Inferior parietal cortex (tissue), 1 donor: ENCODE measurements at regions not wholly inside any gene's neighbourhood (a gene's known extent, or its start where the extent isn't known, plus 50 kb on each side); places are given as distances from the start of the nearest gene placed in this dataset.

Experiments
- DNase-seq: peaks from one replicate; pipeline ENCODE4 v3.0.0-alpha.2; 2016; ENCODE audit errors: extremely low spot score

DNA sequence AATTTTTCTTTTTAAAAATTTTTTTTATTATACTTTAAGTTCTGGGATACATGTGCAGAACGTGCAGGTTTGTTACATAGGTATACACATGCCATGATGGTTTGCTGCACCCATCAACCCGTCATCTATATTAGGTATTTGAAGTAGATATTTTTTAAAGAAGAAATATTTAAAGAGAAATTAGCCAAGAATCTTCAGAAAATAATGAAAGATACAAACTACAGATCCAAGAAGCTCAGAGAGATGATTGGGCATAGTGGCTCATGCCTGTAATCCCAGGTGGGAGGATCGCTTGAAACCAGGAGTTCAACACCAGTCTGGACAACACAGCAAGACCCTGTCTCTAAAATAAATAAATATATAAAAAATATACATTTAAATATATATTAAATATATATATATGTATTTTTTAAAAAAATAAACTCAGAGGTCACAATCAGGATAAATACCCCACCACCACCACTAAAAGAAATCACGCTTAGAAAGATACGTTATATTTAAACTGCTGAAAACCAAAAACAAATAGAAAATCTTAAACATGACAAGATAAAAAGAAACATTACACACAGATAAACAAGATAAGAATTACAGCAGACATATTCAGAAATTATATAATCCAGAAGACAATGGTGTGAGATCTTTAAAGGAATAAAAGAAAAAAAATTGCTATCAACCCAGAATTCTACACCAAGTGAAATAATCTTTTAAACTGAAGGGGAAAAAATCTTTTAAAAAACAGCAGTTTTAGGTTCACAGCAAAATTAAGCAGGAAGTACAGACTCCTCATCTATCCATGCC, 57.5 kb downstream of the CSF2 start:
- no peak for DNase-seq

DNA sequence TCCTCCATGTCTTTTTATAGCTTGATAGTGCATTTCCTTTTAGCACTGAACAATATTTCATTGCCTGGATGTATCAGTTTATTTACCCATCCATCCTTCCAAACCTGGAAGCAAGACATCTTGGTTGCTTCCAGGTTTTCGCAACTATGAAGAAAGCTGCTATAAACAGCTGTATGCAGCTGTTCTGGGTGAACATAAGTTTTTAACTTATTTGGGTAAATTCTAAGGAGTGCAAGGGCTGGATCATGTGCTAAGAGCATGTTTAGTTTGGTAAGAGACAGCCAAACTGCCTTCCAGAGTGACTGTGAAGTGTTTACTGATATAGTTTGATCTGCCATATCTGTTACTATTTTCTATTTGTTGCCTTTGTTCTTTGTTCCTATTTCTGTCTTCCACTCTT, 58.5 kb downstream of the CSF2 start:
- DNase-seq: no peak

DNA sequence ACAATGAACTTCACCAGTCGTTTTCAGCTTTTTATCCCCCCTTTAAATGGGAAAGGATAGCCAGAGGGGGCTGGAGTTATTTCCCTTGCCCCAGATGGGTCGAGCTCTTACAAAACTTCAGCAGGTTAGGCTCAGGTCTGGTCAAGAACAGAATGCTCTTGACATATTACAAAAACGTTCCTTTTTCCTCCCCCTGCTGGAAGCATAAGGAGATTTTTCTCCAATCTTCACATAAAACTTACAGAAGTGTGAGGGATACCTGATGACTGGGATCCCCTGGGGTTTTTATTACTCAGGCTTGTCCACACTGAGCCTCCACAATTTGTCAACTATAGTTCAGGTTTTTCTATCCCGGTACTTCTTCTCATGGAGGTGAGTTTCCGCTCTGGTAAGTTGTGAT, 60.8 kb downstream of the CSF2 start:
- DNase-seq: no peak

DNA sequence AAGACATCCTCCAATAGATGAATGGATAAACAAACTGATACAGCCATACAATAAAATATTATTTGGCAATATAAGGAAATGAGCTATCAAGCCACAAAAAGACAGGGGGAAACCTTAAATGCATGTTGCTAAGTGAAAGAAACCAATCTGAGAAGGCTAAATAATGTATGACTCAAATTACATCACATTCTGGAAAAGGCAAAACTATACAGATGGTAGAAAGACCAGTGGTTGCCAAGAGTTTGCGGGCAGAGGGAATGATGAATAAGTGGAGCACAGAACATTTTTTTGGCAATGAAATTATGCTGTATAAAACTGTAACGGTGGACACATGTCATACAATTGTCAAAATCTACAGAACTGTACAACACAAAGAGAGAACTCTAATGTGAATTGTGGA, 63.3 kb downstream of the CSF2 start:
- DNase-seq: peak; percentile 52

DNA sequence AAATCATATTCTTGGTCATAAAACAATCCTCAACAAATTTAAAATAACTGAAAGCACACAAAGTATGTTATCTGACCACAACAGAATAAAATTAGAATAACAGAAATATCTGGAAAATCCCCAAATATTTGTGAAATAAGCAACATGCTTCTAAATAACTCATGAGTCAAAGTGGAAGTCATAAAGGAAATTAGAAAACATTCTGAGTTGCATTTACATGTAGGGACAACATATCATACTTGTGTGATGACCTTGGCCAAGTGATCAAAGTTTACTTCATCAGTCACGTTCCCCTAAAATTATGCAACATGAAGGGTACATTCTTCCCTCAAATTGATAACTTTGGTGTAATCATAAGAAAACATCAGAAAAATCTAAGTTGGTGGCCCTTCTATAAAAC, 64.7 kb downstream of the CSF2 start:
- DNase-seq: no peak
